Umbilical cord (tissue), 1 donor: ENCODE measurements at regions not wholly inside any gene's neighbourhood (a gene's known extent, or its start where the extent isn't known, plus 50 kb on each side); places are given as distances from the start of the nearest gene placed in this dataset.

Source experiments
- DNase-seq: peaks from one replicate; pipeline ENCODE4 v3.0.0-alpha.2; 2015; ENCODE audit warnings: low spot score

GRCh38 chr9:77084094-77084493 lies 64.6 kb downstream of the FOXB2 start:
- no peak for DNase-seq

- DNase-seq = peak; percentile 3
Observed at GRCh38 chr9:77085416-77085815, 66.0 kb downstream of the FOXB2 start.

- no peak for DNase-seq
Observed at GRCh38 chr9:77087506-77087905, 68.1 kb downstream of the FOXB2 start.

- DNase-seq = no peak
Observed at GRCh38 chr9:77092536-77092935, 73.1 kb downstream of the FOXB2 start.

GRCh38 chr9:77094150-77094549 lies 74.7 kb downstream of the FOXB2 start:
- DNase-seq = no peak

- DNase-seq = no peak
Observed at GRCh38 chr9:77097335-77097734, 77.9 kb downstream of the FOXB2 start.

- DNase-seq = no peak
Observed at GRCh38 chr9:77099388-77099787, 77.9 kb upstream of the VPS13A start.

- DNase-seq = no peak
Observed at GRCh38 chr9:77111408-77111807, 65.9 kb upstream of the VPS13A start.

- no peak for DNase-seq
Observed at GRCh38 chr9:77125665-77126064, 51.7 kb upstream of the VPS13A start.

GRCh38 chr9:77127071-77127470 lies 50.3 kb upstream of the VPS13A start:
- no peak for DNase-seq
